Gastroesophageal sphincter (tissue), 3 donors: ENCODE measurements at regions not wholly inside any gene's neighbourhood (a gene's known extent, or its start where the extent isn't known, plus 50 kb on each side); places are given as distances from the start of the nearest gene placed in this dataset.

Experiments used
- POLR2A ChIP-seq, 2 donors: fragments of 450-650 bp; IDR thresholded peaks; one replicate each; pipeline ENCODE4 v1.6.1; 2017; ENCODE audit warnings: antibody characterized with exemption in 2 of 2, mild to moderate bottlenecking in 2 of 2, moderate library complexity in 1 of 2
- TF ChIP-seq, protein P1 (sequence below), 4 experiments: fragments of 200-600 bp in 2 of 4; fragments of 450-650 bp in 2 of 4; sonication (generic) in 1 of 4; IDR thresholded peaks; one replicate each; pipeline ENCODE4 v1.5.1; 2017 to 2019; ENCODE audit warnings: antibody characterized with exemption in 4 of 4, mild to moderate bottlenecking in 2 of 4, moderate library complexity in 2 of 4

DNA sequence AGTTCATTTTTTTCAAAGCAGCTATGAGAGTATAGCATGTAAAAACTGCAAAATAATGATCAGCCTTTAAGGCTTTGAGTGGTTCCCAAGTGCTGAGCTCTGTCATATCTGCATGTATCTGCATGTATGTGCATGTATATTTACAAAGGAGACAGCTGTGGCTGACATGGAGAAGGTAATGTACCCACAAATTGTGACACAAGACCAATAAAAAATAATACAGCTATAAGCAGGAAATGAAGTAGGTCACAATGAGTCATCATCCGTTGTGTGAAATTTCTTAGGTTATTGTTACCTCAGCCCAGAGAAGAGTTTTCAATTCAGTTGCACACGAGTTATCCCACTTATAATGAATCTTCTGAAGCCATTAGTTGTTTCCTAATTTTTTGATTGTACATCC is 60.9 kb upstream of the MED4 start:
- TF ChIP-seq, protein P1, sequence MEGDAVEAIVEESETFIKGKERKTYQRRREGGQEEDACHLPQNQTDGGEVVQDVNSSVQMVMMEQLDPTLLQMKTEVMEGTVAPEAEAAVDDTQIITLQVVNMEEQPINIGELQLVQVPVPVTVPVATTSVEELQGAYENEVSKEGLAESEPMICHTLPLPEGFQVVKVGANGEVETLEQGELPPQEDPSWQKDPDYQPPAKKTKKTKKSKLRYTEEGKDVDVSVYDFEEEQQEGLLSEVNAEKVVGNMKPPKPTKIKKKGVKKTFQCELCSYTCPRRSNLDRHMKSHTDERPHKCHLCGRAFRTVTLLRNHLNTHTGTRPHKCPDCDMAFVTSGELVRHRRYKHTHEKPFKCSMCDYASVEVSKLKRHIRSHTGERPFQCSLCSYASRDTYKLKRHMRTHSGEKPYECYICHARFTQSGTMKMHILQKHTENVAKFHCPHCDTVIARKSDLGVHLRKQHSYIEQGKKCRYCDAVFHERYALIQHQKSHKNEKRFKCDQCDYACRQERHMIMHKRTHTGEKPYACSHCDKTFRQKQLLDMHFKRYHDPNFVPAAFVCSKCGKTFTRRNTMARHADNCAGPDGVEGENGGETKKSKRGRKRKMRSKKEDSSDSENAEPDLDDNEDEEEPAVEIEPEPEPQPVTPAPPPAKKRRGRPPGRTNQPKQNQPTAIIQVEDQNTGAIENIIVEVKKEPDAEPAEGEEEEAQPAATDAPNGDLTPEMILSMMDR (IDR thresholded peaks at IDR 0.05), result no peak
- TF ChIP-seq POLR2A (IDR thresholded peaks at IDR 0.05), result no peak
